SW 1271 (cell line): ENCODE measurements at regions not wholly inside any gene's neighbourhood (a gene's known extent, or its start where the extent isn't known, plus 50 kb on each side); places are given as distances from the start of the nearest gene placed in this dataset.

Experiments used
- DNase-seq, 2 experiments: peaks; one replicate each; lab custom pipeline; 2025; lab: John Stamatoyannopoulos, UW

- no peak for DNase-seq
Observed at GRCh38 chr1:39107341-39108290, 81.5 kb downstream of the NDUFS5 start.

DNA sequence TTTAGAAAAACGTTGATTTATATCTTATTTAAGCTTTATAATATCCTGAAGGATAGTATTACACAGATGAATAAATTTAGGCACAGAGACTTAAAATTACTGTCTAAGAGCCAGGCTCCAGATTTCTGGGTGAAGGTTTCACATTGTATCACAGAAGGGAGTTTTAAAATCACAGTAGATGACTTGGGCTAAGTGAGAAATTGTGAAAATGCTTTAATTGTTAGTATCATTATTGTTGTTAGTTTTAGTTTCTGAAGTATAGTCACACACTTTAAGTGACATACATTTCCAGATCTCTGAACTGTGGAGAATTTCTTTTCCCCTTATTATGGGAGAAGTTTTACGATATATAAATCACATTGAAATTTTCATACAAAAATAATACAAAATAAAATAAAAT, 83.5 kb downstream of the NDUFS5 start:
- no peak for DNase-seq

GRCh38 chr1:39110325-39110851, 84.2 kb downstream of the NDUFS5 start:
- DNase-seq, result no peak

DNA sequence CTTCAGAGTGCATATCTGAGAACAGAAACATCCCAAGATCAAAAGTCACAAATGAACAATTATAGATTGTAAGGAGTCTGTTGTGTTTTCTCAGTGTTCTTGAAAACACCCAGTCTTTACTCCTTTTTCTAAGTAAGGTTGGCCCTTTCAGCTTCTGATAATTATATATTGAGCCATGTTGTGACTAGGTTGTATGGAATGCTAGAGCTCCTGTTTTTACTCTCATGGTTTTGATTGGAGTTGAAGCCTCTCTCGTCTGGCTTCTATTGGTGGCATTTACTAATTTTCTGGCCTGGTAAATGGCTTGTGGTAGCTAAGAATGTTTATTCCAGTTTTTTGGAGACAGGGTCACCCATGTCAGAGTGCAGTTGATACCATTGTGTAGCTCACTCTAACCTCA, 84.7 kb downstream of the NDUFS5 start:
- DNase-seq, result peak in 1 of 2 experiments; percentile 40

DNA sequence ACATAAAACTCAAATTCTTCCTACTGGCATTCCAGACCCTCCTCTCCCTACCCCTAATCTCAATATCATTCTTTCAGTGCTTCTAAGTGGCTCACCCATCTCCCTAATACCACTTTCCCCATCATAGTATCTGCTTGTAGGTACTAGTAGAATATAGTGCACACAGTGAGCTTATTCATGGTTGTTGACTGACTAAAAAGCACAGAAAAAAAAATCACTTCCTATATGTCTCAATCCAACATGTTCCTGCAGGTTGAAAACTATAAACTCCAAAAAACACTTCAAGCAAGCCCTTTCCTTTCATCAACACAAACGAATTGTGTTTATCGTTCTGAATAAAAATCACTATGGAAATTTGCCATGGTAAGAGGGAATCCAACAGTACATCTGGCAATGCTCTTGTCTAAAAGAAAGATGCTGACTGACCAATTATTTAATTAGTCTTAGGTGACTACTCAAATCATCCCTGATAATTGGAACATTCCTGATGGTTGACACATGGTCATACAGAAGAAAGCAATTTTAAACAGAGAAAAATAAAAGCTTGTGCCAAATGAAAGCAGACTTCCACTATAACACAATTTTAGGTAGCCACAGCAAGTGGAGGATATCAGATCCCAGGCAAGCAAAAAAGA, 87.1 kb downstream of the NDUFS5 start:
- DNase-seq, result no peak

- DNase-seq, result no peak
Observed at GRCh38 chr1:39115271-39116110, 89.0 kb upstream of the MACF1 start.

DNA sequence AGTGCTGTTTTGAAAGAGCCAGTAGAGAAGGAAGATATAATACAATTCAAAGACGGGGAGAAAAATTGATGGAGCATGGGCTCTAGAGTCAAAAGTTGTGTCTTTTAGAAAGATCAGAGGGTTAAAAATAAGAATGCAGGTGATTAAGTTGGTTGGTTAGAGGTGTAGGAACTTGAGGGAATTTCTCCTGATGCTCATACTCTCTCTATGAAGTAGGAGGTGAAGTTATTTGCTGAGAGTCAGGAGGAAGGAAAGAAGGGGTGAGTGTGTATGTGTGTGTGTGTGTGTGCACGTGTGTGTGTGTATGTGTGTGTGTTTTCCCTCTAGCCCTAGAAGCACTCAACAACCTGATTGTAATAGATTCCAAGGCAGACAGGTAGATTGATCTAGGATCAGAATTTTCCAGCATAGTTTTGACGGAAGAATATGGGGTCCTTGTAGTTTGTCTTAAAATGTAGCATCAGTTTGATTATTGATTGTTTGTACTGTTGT, 88.3 kb upstream of the MACF1 start:
- DNase-seq, result no peak

GRCh38 chr1:39116860-39117728, 87.4 kb upstream of the MACF1 start:
- peak in 1 of 2 experiments; percentile 58 for DNase-seq

GRCh38 chr1:39117899-39118450, 86.5 kb upstream of the MACF1 start:
- DNase-seq, result no peak

DNA sequence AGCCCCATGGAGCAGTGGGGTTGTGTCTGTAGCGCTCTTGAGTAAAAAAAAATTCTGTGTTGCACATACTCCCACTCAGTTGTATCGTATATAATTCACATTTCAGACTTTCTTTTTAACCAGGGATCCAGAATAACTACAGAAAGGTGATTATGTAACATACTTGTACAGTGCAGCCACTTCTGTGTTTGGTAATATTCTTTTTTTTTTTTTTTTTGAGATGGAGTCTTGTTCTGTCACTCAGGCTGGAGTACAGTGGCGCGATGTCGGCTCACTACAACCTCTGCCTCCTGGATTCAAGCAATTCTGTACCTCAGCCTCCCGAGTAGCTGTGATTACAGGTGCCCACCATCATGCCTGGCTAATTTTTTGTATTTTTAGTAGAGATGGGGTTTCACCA, 82.4 kb upstream of the MACF1 start:
- no peak for DNase-seq

GRCh38 chr1:39124282-39124681, 80.2 kb upstream of the MACF1 start:
- no peak for DNase-seq

DNA sequence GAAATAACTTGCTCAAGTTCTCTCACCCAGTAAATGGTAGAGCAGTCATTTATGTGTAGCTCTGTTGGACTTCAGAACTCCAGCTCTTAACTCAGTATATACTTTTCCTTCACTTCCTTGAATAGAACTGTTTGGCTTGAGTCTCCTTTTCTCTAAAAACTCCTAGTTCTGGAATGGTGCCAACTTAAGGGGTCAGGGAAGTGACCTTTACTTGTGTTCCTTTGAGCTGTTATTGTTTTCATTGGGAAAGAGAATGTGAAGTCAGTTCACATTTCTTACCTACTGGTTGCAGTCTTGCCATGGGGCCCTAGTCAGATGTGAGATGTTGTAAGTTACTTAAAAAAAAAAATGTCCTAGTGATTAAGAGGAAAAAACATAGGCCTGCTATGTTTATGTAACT, 77.0 kb upstream of the MACF1 start:
- no peak for DNase-seq

DNA sequence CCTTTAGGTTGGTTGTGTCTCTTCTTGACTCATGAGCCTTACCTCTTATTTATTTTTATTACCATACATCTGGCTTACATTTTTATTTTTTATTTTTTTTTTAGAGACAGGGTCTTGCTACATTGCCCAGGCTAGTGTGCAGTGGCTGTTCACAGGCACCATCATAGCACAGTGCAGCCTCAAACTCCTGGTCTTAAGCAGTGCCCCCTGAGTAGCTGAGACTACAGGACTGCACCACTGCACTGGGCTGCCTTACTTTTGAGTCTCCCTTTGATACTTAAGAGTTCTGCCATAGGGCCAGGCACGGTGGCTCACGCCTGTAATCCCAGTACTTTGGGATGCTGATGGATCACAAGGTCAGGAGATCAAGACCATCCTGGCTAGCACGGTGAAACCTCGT, 76.4 kb upstream of the MACF1 start:
- no peak for DNase-seq

- DNase-seq, result no peak
Observed at GRCh38 chr1:39128959-39129358, 75.5 kb upstream of the MACF1 start.

DNA sequence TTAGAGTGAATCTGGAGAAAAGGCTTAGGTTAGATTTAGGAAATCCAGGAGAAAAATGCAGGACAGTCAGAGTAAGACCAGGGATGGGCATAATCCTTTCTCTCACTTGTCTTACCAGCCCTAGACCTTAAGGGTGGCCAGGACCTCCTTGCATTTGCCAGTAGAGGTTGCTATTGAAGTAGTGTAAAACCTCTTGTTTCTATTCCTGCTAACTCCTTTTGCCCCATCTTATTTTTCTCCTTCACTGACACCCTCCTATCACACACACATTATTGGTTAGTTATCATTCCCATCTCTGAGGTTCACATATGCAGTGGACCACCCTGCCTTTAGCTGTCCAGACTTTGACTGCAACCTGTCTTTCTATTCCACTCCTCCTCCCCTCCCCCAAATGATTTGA, 75.0 kb upstream of the MACF1 start:
- peak in 1 of 2 experiments; percentile 51 for DNase-seq

DNA sequence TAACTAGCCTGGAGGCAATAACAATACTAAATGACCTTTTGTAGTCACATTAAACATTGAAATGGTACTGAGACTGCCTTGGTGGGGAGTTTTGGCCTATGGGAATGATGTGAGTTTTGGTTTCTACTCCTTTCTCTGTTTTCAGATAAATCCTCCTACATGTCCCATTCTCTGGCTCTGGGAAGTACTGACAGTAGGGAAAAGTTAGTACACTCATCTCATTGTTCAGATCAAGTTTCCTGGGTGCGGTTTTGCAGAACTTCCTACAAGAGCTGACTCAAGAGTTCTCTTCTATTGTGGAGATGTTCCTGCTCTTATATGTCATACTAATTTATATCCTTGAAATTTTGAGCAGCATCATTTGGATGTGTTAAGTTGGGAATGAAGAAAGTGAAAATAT, 74.2 kb upstream of the MACF1 start:
- DNase-seq, result peak; percentile 43 to 83

DNA sequence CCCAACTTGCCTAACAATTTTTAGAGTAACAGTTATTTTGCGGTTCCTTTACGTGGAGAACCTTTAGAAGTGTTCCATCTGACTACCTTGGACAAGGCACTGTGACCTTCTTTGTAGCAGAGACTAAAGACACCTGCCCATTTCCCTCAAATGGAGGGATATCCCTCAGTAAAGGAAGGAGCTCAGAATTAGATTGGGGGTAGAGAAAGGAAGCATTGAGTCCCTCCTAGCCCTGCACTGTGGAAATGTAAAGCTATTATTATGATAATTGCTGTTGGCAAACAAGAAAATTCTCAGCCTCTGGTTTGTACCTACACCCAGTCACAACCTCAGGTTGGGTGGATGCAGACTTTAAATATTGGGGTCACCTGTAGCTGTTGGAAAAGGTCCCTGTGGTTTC, 72.6 kb upstream of the MACF1 start:
- DNase-seq, result no peak

DNA sequence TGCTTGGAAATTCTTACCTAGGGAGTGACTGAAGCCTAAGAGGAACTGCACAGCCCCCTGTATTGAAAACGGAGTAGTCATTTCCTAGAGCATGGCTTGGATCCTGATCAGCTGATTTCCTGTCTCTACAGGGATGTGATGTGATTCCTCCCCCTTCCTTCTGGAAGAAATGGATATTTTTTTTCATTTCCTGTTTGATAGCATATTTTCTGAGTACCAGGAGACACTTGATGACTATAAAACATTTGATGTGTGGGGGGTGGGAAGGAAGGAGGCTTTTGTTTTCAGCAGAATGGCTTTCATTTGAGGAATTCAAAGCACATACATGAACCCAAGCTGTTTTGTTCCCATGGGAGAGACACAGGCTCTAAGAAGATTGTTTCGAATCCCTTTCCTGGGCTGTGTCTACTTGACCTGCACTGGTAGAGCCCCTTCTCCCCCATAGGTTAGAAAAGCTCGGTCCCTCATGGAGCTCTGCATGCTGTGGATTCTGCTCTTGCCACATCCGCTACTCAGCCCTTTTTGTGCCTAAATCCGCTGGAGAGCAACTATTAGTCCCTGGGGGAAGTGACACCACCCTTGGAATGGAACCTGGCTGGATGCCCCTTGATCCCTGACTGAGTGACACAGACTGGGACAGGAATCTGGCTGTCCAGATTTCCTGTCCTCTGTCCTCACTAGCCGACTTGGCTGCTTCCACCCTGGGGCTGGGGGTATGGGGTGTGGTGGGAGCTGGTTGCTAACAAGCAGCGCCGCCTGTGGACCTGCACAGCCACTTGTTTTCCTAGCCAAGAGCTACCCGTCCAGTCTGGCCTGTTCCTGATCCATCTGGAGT, 71.8 kb upstream of the MACF1 start:
- DNase-seq, result peak; percentile 45 to 77

DNA sequence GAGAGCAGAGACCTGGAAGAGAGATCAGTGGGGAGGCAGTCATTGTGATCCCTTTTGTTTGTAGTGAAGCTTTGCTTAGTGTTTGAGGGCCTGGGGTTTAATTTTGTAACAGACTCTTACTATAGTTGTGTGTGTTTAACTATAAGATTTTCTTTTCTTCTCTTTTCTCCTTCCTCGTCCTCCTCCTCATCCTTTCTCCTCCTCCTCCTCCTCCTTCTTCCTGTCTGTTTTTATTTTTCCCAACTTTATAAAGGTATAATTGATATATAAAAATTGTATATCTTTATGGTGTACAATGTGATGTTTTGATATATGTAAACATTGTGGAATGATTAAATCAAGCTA, 71.2 kb upstream of the MACF1 start:
- no peak for DNase-seq

DNA sequence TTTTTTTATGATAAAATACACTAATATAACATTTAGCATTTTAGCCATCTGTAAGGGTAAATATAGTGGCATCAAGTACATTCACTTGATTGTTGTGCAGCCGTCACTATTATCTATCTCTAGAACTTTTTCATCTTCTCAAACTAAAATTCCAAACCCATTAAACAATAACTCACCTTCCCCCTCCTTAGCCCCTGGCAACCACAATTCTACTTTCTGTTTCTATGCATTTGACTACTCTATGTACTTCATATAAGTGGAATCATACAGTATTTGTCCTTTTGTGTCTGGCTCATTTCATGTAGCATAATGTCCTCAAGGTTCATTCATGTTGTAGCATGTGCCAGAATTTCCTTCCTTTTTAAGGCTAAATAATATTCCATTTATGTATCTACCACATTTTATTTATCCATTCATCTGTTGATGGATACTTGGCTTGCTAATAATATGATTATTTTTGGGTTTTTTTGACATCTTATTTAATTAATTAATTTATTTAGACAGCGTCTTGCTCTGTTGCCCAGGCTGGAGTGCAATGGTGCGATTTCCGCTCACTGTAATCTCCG, 69.6 kb upstream of the MACF1 start:
- DNase-seq, result no peak
